CD14-positive monocyte (primary cell): ENCODE measurements at regions not wholly inside any gene's neighbourhood (a gene's known extent, or its start where the extent isn't known, plus 50 kb on each side); places are given as distances from the start of the nearest gene placed in this dataset.

Experiments used
- DNase-seq, 3 donors: peaks; one replicate each; pipeline ENCODE4 v3.0.0-alpha.2; 2011 to 2022
- H2AFZ ChIP-seq: 2 replicates; pipeline ENCODE4 v1.6.0; 2012; ENCODE audit warnings: mild to moderate bottlenecking, low read depth, low read length, inconsistent platforms; ENCODE audit not compliant: insufficient read depth, poor library complexity, severe bottlenecking
- H3K27ac ChIP-seq, 2 donors: 1 replicate in 1 of 2; 2 replicates in 1 of 2; pipeline ENCODE4 v1.5.1; 2012 to 2013; ENCODE audit warnings: low read length in 2 of 2, control low read depth in 1 of 2, inconsistent platforms in 1 of 2, low read depth in 1 of 2, mild to moderate bottlenecking in 1 of 2
- H3K27me3 ChIP-seq, 2 donors: one replicate each; pipeline versions ENCODE4 v1.6.0 to v1.6.1; 2011 to 2013; ENCODE audit warnings: low read length in 2 of 2; ENCODE audit not compliant: control insufficient read depth in 2 of 2, insufficient read depth in 2 of 2
- H3K36me3 ChIP-seq, 2 donors: replicated peaks in 1 of 2; 1 replicate in 1 of 2; 2 replicates in 1 of 2; pipeline versions ENCODE4 v1.5.1 to v1.6.1; 2012 to 2013; ENCODE audit warnings: low read length in 2 of 2, control low read depth in 1 of 2, inconsistent platforms in 1 of 2, mild to moderate bottlenecking in 1 of 2; ENCODE audit not compliant: insufficient read depth in 2 of 2, control insufficient read depth in 1 of 2
- H3K4me1 ChIP-seq, 2 donors: 1 replicate in 1 of 2; 2 replicates in 1 of 2; pipeline versions ENCODE4 v1.5.1 to v1.6.1; 2012 to 2013; ENCODE audit warnings: low read length in 2 of 2, control low read depth in 1 of 2, inconsistent platforms in 1 of 2, mild to moderate bottlenecking in 1 of 2, moderate library complexity in 1 of 2; ENCODE audit not compliant: insufficient read depth in 2 of 2, control insufficient read depth in 1 of 2
- H3K4me2 ChIP-seq: replicated peaks from 2 replicates; pipeline ENCODE3; 2012; ENCODE audit warnings: low read length, moderate library complexity, mild to moderate bottlenecking; ENCODE audit not compliant: poor library complexity, severe bottlenecking; ENCODE audit errors: extremely low read depth
- H3K4me3 ChIP-seq, 3 experiments: fragments of 200-600 bp in 1 of 3; sonication (generic) in 1 of 3; replicated peaks in 1 of 3; 1 replicate in 2 of 3; 2 replicates in 1 of 3; pipeline ENCODE4 v1.5.1; 2011 to 2013; ENCODE audit warnings: low read length in 3 of 3, mild to moderate bottlenecking in 3 of 3, control low read depth in 2 of 3, low read depth in 2 of 3, inconsistent platforms in 1 of 3, moderate library complexity in 1 of 3
- H3K79me2 ChIP-seq: 2 replicates; pipeline ENCODE4 v1.6.0; 2012; ENCODE audit warnings: mild to moderate bottlenecking, control low read depth, inconsistent platforms, low read length, moderate library complexity; ENCODE audit not compliant: insufficient read depth
- H3K9ac ChIP-seq: 2 replicates; pipeline ENCODE4 v1.6.0; 2017; ENCODE audit warnings: low read length, mild to moderate bottlenecking; ENCODE audit not compliant: insufficient read depth, poor library complexity, severe bottlenecking
- H3K9me3 ChIP-seq, 2 donors: replicated peaks in 1 of 2; 1 replicate in 1 of 2; 2 replicates in 1 of 2; pipeline versions ENCODE4 v1.5.1 to v1.6.1; 2012 to 2013; ENCODE audit warnings: low read length in 2 of 2, control low read depth in 1 of 2; ENCODE audit not compliant: control insufficient read depth in 1 of 2, insufficient read depth in 1 of 2
- H4K20me1 ChIP-seq: 2 replicates; pipeline ENCODE4 v1.6.0; 2012; ENCODE audit warnings: mild to moderate bottlenecking, low read length, control low read depth, moderate library complexity; ENCODE audit not compliant: insufficient read depth
- H3K27ac Mint-ChIP-seq, 7 donors: one replicate each; pipeline ENCODE4 v1.8.0; 2020; ENCODE audit warnings: mild to moderate bottlenecking in 7 of 7, mixed read lengths in 7 of 7, moderate library complexity in 6 of 7, inconsistent platforms in 2 of 7
- H3K27me3 Mint-ChIP-seq, 3 donors: one replicate each; pipeline ENCODE4 v1.8.0; 2021 to 2022; ENCODE audit warnings: low read depth in 3 of 3, mild to moderate bottlenecking in 3 of 3, mixed read lengths in 3 of 3, moderate library complexity in 3 of 3, inconsistent platforms in 1 of 3
- H3K36me3 Mint-ChIP-seq, 2 donors: one replicate each; pipeline ENCODE4 v1.8.0; 2020; ENCODE audit warnings: mixed read lengths in 2 of 2, inconsistent platforms in 1 of 2, mild to moderate bottlenecking in 1 of 2
- H3K4me1 Mint-ChIP-seq: one replicate; pipeline ENCODE4 v1.8.0; 2020; ENCODE audit warnings: mild to moderate bottlenecking, mixed read lengths
- H3K4me3 Mint-ChIP-seq, 2 donors: one replicate each; pipeline ENCODE4 v1.8.0; 2020; ENCODE audit warnings: mild to moderate bottlenecking in 2 of 2, mixed read lengths in 2 of 2, moderate library complexity in 1 of 2
- H3K9me3 Mint-ChIP-seq, 7 donors: one replicate each; pipeline ENCODE4 v1.8.0; 2020 to 2022; ENCODE audit warnings: mixed read lengths in 7 of 7, mild to moderate bottlenecking in 6 of 7, moderate library complexity in 6 of 7, inconsistent platforms in 2 of 7
- CTCF ChIP-seq: fragments of 200-600 bp; IDR thresholded peaks from one replicate; pipeline ENCODE4 v1.8.0; 2022; ENCODE audit warnings: antibody characterized with exemption, mild to moderate bottlenecking
- WGBS: methylation state at CpG from one replicate; pipeline ENCODE4 v1.1.5; 2013; ENCODE audit warnings: missing lambda C conversion rate; ENCODE audit not compliant: insufficient coverage; 5-methylcytosine and 5-hydroxymethylcytosine counted together
- intact Hi-C, 2 donors: fragments of 100-400 bp; cut with micrococcal nuclease; formaldehyde crosslinking; loops; one replicate each; pipeline versions ENCODE4 v1.15.0 to v1.15.1; 2023

GRCh38 chr12:67424784-67425183 is 155.6 kb downstream of the CAND1 start:
- no peak for TF ChIP-seq CTCF
- Histone ChIP-seq H3K79me2 (no peaks in the 10 kb centered on the region), H3K4me2 (no peak overlapping the region), H4K20me1 (no peaks in the 10 kb centered on the region), H2AFZ (no peak overlapping the region), H3K4me1 (no peaks in the 10 kb centered on the region), H3K36me3 (no peaks in the 10 kb centered on the region), H3K9me3 (no peaks in the 10 kb centered on the region), H3K9ac (no peak overlapping the region), H3K27ac (no peak overlapping the region), H3K27me3 (no peaks in the 10 kb centered on the region), H3K4me3 (no peak overlapping the region)
- WGBS: no CpG with 5 or more reads among the region's 1 CpG
- DNase-seq: no peak
- no peaks in the 10 kb centered on the region for H3K36me3 Mint-ChIP-seq
- H3K4me3 Mint-ChIP-seq: no peak overlapping the region
- intact Hi-C loops: no loop called here
- H3K4me1 Mint-ChIP-seq: no peaks in the 10 kb centered on the region
- H3K9me3 Mint-ChIP-seq: no peaks in the 10 kb centered on the region
- H3K27ac Mint-ChIP-seq: no peak overlapping the region
- H3K27me3 Mint-ChIP-seq: peaks cover 0 to 7% (median 5%) of the 10 kb centered on the region in 3 donors

GRCh38 chr12:67425394-67425793 is 156.2 kb downstream of the CAND1 start:
- no peak overlapping the region for H3K4me3 ChIP-seq
- no peaks in the 10 kb centered on the region for H3K36me3 ChIP-seq
- no peaks in the 10 kb centered on the region for H3K27me3 ChIP-seq
- no peaks in the 10 kb centered on the region for H4K20me1 ChIP-seq
- no peaks in the 10 kb centered on the region for H3K4me1 Mint-ChIP-seq
- H3K27ac ChIP-seq: no peak overlapping the region
- H3K9me3 Mint-ChIP-seq: no peaks in the 10 kb centered on the region
- no peaks in the 10 kb centered on the region for H3K9me3 ChIP-seq
- WGBS: no CpG with 5 or more reads among the region's 1 CpG
- H3K36me3 Mint-ChIP-seq: no peaks in the 10 kb centered on the region
- H3K9ac ChIP-seq: no peak overlapping the region
- H3K4me2 ChIP-seq: no peak overlapping the region
- no peaks in the 10 kb centered on the region for H3K4me1 ChIP-seq
- no peak overlapping the region for H3K4me3 Mint-ChIP-seq
- H3K79me2 ChIP-seq: no peaks in the 10 kb centered on the region
- H3K27ac Mint-ChIP-seq: no peak overlapping the region
- no peak for DNase-seq
- peaks cover 0 to 7% (median 5%) of the 10 kb centered on the region in 3 donors for H3K27me3 Mint-ChIP-seq
- intact Hi-C loops: no loop called here
- H2AFZ ChIP-seq: no peak overlapping the region
- TF ChIP-seq CTCF: no peak
